ENCODE measurements at regions not wholly inside any gene's neighbourhood (a gene's known extent, or its start where the extent isn't known, plus 50 kb on each side); places are given as distances from the start of the nearest gene placed in this dataset.

GRCh38 chr5:156103155-156103885, 223.6 kb upstream of the SGCD start:
- no peak overlapping the region for H3K4me2 ChIP-seq (ENCODE audit: insufficient read depth, low read length)

GRCh38 chr5:156109317-156110023, 217.5 kb upstream of the SGCD start:
- no peak overlapping the region for H3K27ac ChIP-seq (ENCODE audit: low read length)
- no peak for ATAC-seq (ENCODE audit: insufficient read depth, low read depth)
- no peaks in the 10 kb centered on the region for H3K4me1 ChIP-seq (ENCODE audit: insufficient read depth, low read length)
- H3K27me3 ChIP-seq (ENCODE audit: insufficient read depth, low read length, poor library complexity) = peaks cover 4% of the 10 kb centered on the region
- H3K9me3 ChIP-seq (ENCODE audit: insufficient read depth, low read length, severe bottlenecking) = no peaks in the 10 kb centered on the region
- no peak overlapping the region for H2AFZ ChIP-seq (ENCODE audit: low read depth, low read length)
- no peaks in the 10 kb centered on the region for H4K20me1 ChIP-seq (ENCODE audit: insufficient read depth, low read length)
- no peak for TF ChIP-seq EZH2 (IDR thresholded peaks at IDR 0.05; ENCODE audit: borderline replicate concordance, low read depth, low read length, severe bottlenecking)
- TF ChIP-seq CTCF (IDR thresholded peaks at IDR 0.05; ENCODE audit: borderline replicate concordance, extremely low read depth, low read length, poor library complexity, severe bottlenecking) = no peak
- H3K4me3 ChIP-seq (ENCODE audit: low read depth in 1 of 2, low read length in 2 of 2) = no peak overlapping the region
- H3K4me2 ChIP-seq (ENCODE audit: insufficient read depth, low read length) = no peak overlapping the region
- no peak for DNase-seq
- H3K79me2 ChIP-seq (ENCODE audit: insufficient read depth, low read length) = no peaks in the 10 kb centered on the region
- H3K36me3 ChIP-seq (ENCODE audit: insufficient read depth, low read length) = no peaks in the 10 kb centered on the region
- no peak overlapping the region for H3K9ac ChIP-seq (ENCODE audit: low read depth, low read length)

More at GRCh38 chr5:156103155-156103885, 223.6 kb upstream of the SGCD start:
- Histone ChIP-seq H3K4me1 (ENCODE audit: insufficient read depth, low read length) (no peaks in the 10 kb centered on the region), H3K36me3 (ENCODE audit: insufficient read depth, low read length) (no peaks in the 10 kb centered on the region), H2AFZ (ENCODE audit: low read depth, low read length) (no peak overlapping the region), H3K9me3 (ENCODE audit: insufficient read depth, low read length, severe bottlenecking) (no peaks in the 10 kb centered on the region), H3K27me3 (ENCODE audit: insufficient read depth, low read length, poor library complexity) (no peaks in the 10 kb centered on the region), H3K27ac (ENCODE audit: low read length) (no peak overlapping the region), H3K4me3 (ENCODE audit: low read depth in 1 of 2, low read length in 2 of 2) (no peak overlapping the region), H4K20me1 (ENCODE audit: insufficient read depth, low read length) (no peaks in the 10 kb centered on the region), H3K79me2 (ENCODE audit: insufficient read depth, low read length) (no peaks in the 10 kb centered on the region), H3K9ac (ENCODE audit: low read depth, low read length) (no peak overlapping the region)
- TF ChIP-seq EZH2 (IDR thresholded peaks at IDR 0.05; ENCODE audit: borderline replicate concordance, low read depth, low read length, severe bottlenecking) (no peak), CTCF (IDR thresholded peaks at IDR 0.05; ENCODE audit: borderline replicate concordance, extremely low read depth, low read length, poor library complexity, severe bottlenecking) (no peak)
- no peak for ATAC-seq (ENCODE audit: insufficient read depth, low read depth)
- no peak for DNase-seq

- no peak for ATAC-seq (ENCODE audit: insufficient read depth, low read depth)
- Histone ChIP-seq H4K20me1 (ENCODE audit: insufficient read depth, low read length) (no peaks in the 10 kb centered on the region), H3K36me3 (ENCODE audit: insufficient read depth, low read length) (no peaks in the 10 kb centered on the region), H3K27ac (ENCODE audit: low read length) (no peak overlapping the region), H3K9ac (ENCODE audit: low read depth, low read length) (no peak overlapping the region), H3K27me3 (ENCODE audit: insufficient read depth, low read length, poor library complexity) (peaks cover 20% of the 10 kb centered on the region), H3K9me3 (ENCODE audit: insufficient read depth, low read length, severe bottlenecking) (no peaks in the 10 kb centered on the region), H3K79me2 (ENCODE audit: insufficient read depth, low read length) (no peaks in the 10 kb centered on the region), H3K4me2 (ENCODE audit: insufficient read depth, low read length) (no peak overlapping the region), H3K4me3 (ENCODE audit: low read depth in 1 of 2, low read length in 2 of 2) (no peak overlapping the region), H3K4me1 (ENCODE audit: insufficient read depth, low read length) (no peaks in the 10 kb centered on the region), H2AFZ (ENCODE audit: low read depth, low read length) (no peak overlapping the region)
- no peak for DNase-seq
- no peak for TF ChIP-seq EZH2 (IDR thresholded peaks at IDR 0.05; ENCODE audit: borderline replicate concordance, low read depth, low read length, severe bottlenecking)
- TF ChIP-seq CTCF (IDR thresholded peaks at IDR 0.05; ENCODE audit: borderline replicate concordance, extremely low read depth, low read length, poor library complexity, severe bottlenecking) = no peak
Measured at GRCh38 chr5:156119692-156120091, 207.3 kb upstream of the SGCD start.

Measured in DND-41 (cell line).